ENCODE measurements at regions not wholly inside any gene's neighbourhood (a gene's known extent, or its start where the extent isn't known, plus 50 kb on each side); places are given as distances from the start of the nearest gene placed in this dataset.

DNA sequence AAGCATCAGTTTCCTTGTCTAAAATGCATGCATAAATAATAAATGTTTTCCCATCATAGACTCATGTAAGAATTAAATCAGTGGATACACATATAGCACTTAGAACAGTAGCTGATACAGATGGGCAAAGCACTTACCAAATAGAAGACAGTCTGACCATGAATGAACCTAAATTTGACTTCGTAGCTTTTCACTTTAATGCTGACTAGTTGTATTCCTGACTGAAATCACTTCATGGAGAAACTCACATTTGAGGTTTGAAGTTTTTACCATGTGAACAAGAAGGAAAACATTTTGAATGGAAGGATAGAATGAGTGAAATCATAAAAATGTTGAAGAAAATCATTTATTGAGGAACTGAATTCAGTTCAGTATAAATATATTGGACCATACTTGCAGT, 68.8 kb upstream of the TMCO5A start:
- TF ChIP-seq GABPA (IDR thresholded peaks at IDR 0.05; ENCODE audit: low read depth) (no peak), CHD2 (IDR thresholded peaks at IDR 0.05; ENCODE audit: low read length, partially characterized antibody) (no peak), SMC3 (IDR thresholded peaks at IDR 0.05; ENCODE audit: low read depth, low read length) (no peak), TCF12 (IDR thresholded peaks at IDR 0.05) (no peak), RAD21 (IDR thresholded peaks at IDR 0.05; ENCODE audit: low read length) (no peak), POLR2AphosphoS5 (IDR thresholded peaks at IDR 0.05; ENCODE audit: low read depth, low read length) (no peak), SIN3A (IDR thresholded peaks at IDR 0.05; ENCODE audit: borderline replicate concordance, low read depth, low read length) (no peak), GATA2 (CRISPR knock-in tag; IDR thresholded peaks at IDR 0.05) (no peak), YY1 (IDR thresholded peaks at IDR 0.05; ENCODE audit: low read depth) (no peak)
- TF ChIP-seq, protein P1, sequence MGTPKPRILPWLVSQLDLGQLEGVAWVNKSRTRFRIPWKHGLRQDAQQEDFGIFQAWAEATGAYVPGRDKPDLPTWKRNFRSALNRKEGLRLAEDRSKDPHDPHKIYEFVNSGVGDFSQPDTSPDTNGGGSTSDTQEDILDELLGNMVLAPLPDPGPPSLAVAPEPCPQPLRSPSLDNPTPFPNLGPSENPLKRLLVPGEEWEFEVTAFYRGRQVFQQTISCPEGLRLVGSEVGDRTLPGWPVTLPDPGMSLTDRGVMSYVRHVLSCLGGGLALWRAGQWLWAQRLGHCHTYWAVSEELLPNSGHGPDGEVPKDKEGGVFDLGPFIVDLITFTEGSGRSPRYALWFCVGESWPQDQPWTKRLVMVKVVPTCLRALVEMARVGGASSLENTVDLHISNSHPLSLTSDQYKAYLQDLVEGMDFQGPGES (IDR thresholded peaks at IDR 0.05; ENCODE audit: low read depth, low read length), result no peak
- TF ChIP-seq, protein P2, sequence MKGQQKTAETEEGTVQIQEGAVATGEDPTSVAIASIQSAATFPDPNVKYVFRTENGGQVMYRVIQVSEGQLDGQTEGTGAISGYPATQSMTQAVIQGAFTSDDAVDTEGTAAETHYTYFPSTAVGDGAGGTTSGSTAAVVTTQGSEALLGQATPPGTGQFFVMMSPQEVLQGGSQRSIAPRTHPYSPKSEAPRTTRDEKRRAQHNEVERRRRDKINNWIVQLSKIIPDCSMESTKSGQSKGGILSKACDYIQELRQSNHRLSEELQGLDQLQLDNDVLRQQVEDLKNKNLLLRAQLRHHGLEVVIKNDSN (IDR thresholded peaks at IDR 0.05; ENCODE audit: borderline replicate concordance, low read depth), result no peak
- no peaks in the 10 kb centered on the region for H3K36me3 ChIP-seq (replicated peaks in 1 of 2; ENCODE audit: control insufficient read depth in 1 of 2, insufficient read depth in 2 of 2, low read length in 1 of 2)
- H3K4me2 ChIP-seq, result no peak overlapping the region
- H3K79me2 ChIP-seq (ENCODE audit: insufficient read depth), result no peaks in the 10 kb centered on the region
- WGBS (ENCODE audit: low lambda C conversion rate), result 92% methylated on average over 1 of the region's 1 CpG
- POLR2A ChIA-PET, result no interaction called here
- DNase-seq, result no peak
- H3K9ac ChIP-seq, result no peak overlapping the region
- no peaks in the 10 kb centered on the region for H3F3A ChIP-seq (replicated peaks; ENCODE audit: insufficient read depth)
- H3K9me2 ChIP-seq, result no peaks in the 10 kb centered on the region
- no peaks in the 10 kb centered on the region for H3K9me3 ChIP-seq
- no peak overlapping the region for H3K4me3 ChIP-seq (ENCODE audit: low read depth in 2 of 2, low read length in 1 of 2)
- H3K27me3 ChIP-seq (ENCODE audit: insufficient read depth), result no peaks in the 10 kb centered on the region
- H3K4me1 ChIP-seq (ENCODE audit: control insufficient read depth in 1 of 2, insufficient read depth in 2 of 2, low read depth in 1 of 2, low read length in 1 of 2), result peaks cover 0 to 4% of the 10 kb centered on the region in 2 experiments; a peak in 1 of 4 replicates
- no peak overlapping the region for H2AFZ ChIP-seq (ENCODE audit: low read depth)
- CTCF ChIA-PET, result no interaction called here
- H4K20me1 ChIP-seq (ENCODE audit: insufficient read depth), result no peaks in the 10 kb centered on the region
- no peak overlapping the region for H3K27ac ChIP-seq (ENCODE audit: low read depth in 2 of 2, low read length in 1 of 2)

DNA sequence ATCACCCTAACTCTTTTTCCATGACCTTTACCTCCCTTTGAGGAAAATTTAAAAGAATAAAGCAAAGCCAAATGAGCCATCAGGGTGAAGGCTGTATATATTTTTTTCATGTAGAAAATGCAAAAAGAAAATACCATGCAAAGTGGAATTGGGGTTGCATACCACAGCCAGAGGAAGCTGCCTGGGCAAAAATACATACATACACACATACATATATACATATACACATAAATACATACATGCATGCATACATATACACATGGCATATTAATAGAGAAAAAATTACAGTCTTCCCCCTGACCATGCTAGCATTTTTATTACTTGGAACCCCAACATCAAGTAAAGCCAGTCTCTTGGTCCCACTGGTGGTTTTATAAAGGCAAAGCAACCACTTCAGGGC, 63.7 kb upstream of the TMCO5A start:
- Histone ChIP-seq H2AFZ (ENCODE audit: low read depth) (no peak overlapping the region), H3K27me3 (ENCODE audit: insufficient read depth) (no peaks in the 10 kb centered on the region), H3K9ac (no peak overlapping the region), H3K27ac (ENCODE audit: low read depth in 2 of 2, low read length in 1 of 2) (peak overlapping the region in 1 of 2 experiments; percentile 99; a peak in 2 of 4 replicates), H3K4me1 (ENCODE audit: control insufficient read depth in 1 of 2, insufficient read depth in 2 of 2, low read depth in 1 of 2, low read length in 1 of 2) (peaks cover 6 to 40% of the 10 kb centered on the region in 2 experiments; a peak in 3 of 4 replicates), H3K9me2 (no peaks in the 10 kb centered on the region), H3K36me3 (replicated peaks in 1 of 2; ENCODE audit: control insufficient read depth in 1 of 2, insufficient read depth in 2 of 2, low read length in 1 of 2) (no peaks in the 10 kb centered on the region), H3K4me3 (ENCODE audit: low read depth in 2 of 2, low read length in 1 of 2) (no peak overlapping the region), H4K20me1 (ENCODE audit: insufficient read depth) (no peaks in the 10 kb centered on the region), H3K9me3 (no peaks in the 10 kb centered on the region), H3F3A (replicated peaks; ENCODE audit: insufficient read depth) (no peaks in the 10 kb centered on the region), H3K79me2 (ENCODE audit: insufficient read depth) (no peaks in the 10 kb centered on the region), H3K4me2 (no peak overlapping the region)
- CTCF ChIA-PET, result interaction anchor here (0.8 to 3.0 kb wide), 2 partner anchors 12 to 76 kb away, joined by 3 to 13 read pairs; no protein-coding TSS in a partner anchor
- TF ChIP-seq EZH2phosphoT487 (IDR thresholded peaks at IDR 0.05; ENCODE audit: borderline replicate concordance, low read depth), result no peak
- 0 out of 2 replicates have a peak, but pooled peaks have one; percentile 10 for TF ChIP-seq RAD21 (IDR thresholded peaks at IDR 0.05; ENCODE audit: low read length)
- TF ChIP-seq, protein P3, sequence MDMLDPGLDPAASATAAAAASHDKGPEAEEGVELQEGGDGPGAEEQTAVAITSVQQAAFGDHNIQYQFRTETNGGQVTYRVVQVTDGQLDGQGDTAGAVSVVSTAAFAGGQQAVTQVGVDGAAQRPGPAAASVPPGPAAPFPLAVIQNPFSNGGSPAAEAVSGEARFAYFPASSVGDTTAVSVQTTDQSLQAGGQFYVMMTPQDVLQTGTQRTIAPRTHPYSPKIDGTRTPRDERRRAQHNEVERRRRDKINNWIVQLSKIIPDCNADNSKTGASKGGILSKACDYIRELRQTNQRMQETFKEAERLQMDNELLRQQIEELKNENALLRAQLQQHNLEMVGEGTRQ (IDR thresholded peaks at IDR 0.05; ENCODE audit: borderline replicate concordance, low read depth, low read length), result no peak
- POLR2A ChIA-PET, result no interaction called here
- DNase-seq, result no peak

Data from SK-N-SH (cell line).